ENCODE measurements at regions not wholly inside any gene's neighbourhood (a gene's known extent, or its start where the extent isn't known, plus 50 kb on each side); places are given as distances from the start of the nearest gene placed in this dataset.

- TF ChIP-seq CTCF (IDR thresholded peaks at IDR 0.05; ENCODE audit: insufficient read depth in 1 of 2, low read depth in 1 of 2, low read length in 1 of 2, severe bottlenecking in 1 of 2, unreplicated experiment in 1 of 2): no peak
- no peak for DNase-seq
- Mint-ChIP-seq H3K27ac (ENCODE audit: unreplicated experiment) (no peak overlapping the region), H3K36me3 (ENCODE audit: insufficient read depth, unreplicated experiment) (no peaks in the 10 kb centered on the region), H3K4me1 (ENCODE audit: low read depth, unreplicated experiment) (no peaks in the 10 kb centered on the region), H3K27me3 (ENCODE audit: insufficient read depth, unreplicated experiment) (no peaks in the 10 kb centered on the region), H3K9me3 (ENCODE audit: unreplicated experiment) (no peaks in the 10 kb centered on the region), H3K4me3 (ENCODE audit: unreplicated experiment) (no peak overlapping the region)
- Histone ChIP-seq H3K4me3 (ENCODE audit: low read depth, low read length) (no peak overlapping the region), H3K36me3 (ENCODE audit: control insufficient read depth, insufficient read depth, low read length) (no peaks in the 10 kb centered on the region), H3K9me3 (no peaks in the 10 kb centered on the region), H3K4me1 (no peaks in the 10 kb centered on the region), H3K27me3 (replicated peaks; ENCODE audit: control insufficient read depth, insufficient read depth, low read length) (no peaks in the 10 kb centered on the region)
- intact Hi-C loops (cut with micrococcal nuclease; ENCODE audit: unreplicated experiment): no loop called here
- CTCF ChIA-PET: no interaction called here
- no TSS peak for BruUV-seq (replicated peaks)
- POLR2A ChIA-PET: no interaction called here
These were observed 108.4 kb downstream of the TMCO5A start for GRCh38 chr15:38042707-38043445.

- H3K4me1 Mint-ChIP-seq (ENCODE audit: low read depth, unreplicated experiment): peaks cover 10% of the 10 kb centered on the region
- Histone ChIP-seq H3K4me3 (ENCODE audit: low read depth, low read length) (no peak overlapping the region), H3K4me1 (no peaks in the 10 kb centered on the region), H3K27me3 (replicated peaks; ENCODE audit: control insufficient read depth, insufficient read depth, low read length) (no peaks in the 10 kb centered on the region), H3K36me3 (ENCODE audit: control insufficient read depth, insufficient read depth, low read length) (no peaks in the 10 kb centered on the region), H3K9me3 (no peaks in the 10 kb centered on the region)
- no peak for DNase-seq
- no TSS peak for BruUV-seq (replicated peaks)
- no peaks in the 10 kb centered on the region for H3K36me3 Mint-ChIP-seq (ENCODE audit: insufficient read depth, unreplicated experiment)
- H3K9me3 Mint-ChIP-seq (ENCODE audit: unreplicated experiment): no peaks in the 10 kb centered on the region
- intact Hi-C loops (cut with micrococcal nuclease; ENCODE audit: unreplicated experiment): no loop called here
- ChIA-PET POLR2A (no interaction called here), CTCF (no interaction called here)
- no peaks in the 10 kb centered on the region for H3K27me3 Mint-ChIP-seq (ENCODE audit: insufficient read depth, unreplicated experiment)
- no peak overlapping the region for H3K27ac Mint-ChIP-seq (ENCODE audit: unreplicated experiment)
- no peak for TF ChIP-seq CTCF (IDR thresholded peaks at IDR 0.05; ENCODE audit: insufficient read depth in 1 of 2, low read depth in 1 of 2, low read length in 1 of 2, severe bottlenecking in 1 of 2, unreplicated experiment in 1 of 2)
- H3K4me3 Mint-ChIP-seq (ENCODE audit: unreplicated experiment): no peak overlapping the region
These were observed 112.0 kb downstream of the TMCO5A start for GRCh38 chr15:38046257-38047051.

GRCh38 chr15:38048001-38048455 is 113.6 kb downstream of the TMCO5A start:
- no peak for TF ChIP-seq CTCF (IDR thresholded peaks at IDR 0.05; ENCODE audit: insufficient read depth in 1 of 2, low read depth in 1 of 2, low read length in 1 of 2, severe bottlenecking in 1 of 2, unreplicated experiment in 1 of 2)
- intact Hi-C loops (cut with micrococcal nuclease; ENCODE audit: unreplicated experiment): no loop called here
- H3K27me3 Mint-ChIP-seq (ENCODE audit: insufficient read depth, unreplicated experiment): no peaks in the 10 kb centered on the region

More at GRCh38 chr15:38048001-38048455, 113.6 kb downstream of the TMCO5A start:
- no peak overlapping the region for H3K27ac Mint-ChIP-seq (ENCODE audit: unreplicated experiment)
- Histone ChIP-seq H3K9me3 (no peaks in the 10 kb centered on the region), H3K4me1 (no peaks in the 10 kb centered on the region), H3K27me3 (replicated peaks; ENCODE audit: control insufficient read depth, insufficient read depth, low read length) (no peaks in the 10 kb centered on the region), H3K4me3 (ENCODE audit: low read depth, low read length) (no peak overlapping the region), H3K36me3 (ENCODE audit: control insufficient read depth, insufficient read depth, low read length) (no peaks in the 10 kb centered on the region)
- H3K4me1 Mint-ChIP-seq (ENCODE audit: low read depth, unreplicated experiment): peaks cover 10% of the 10 kb centered on the region
- no peaks in the 10 kb centered on the region for H3K9me3 Mint-ChIP-seq (ENCODE audit: unreplicated experiment)
- no peaks in the 10 kb centered on the region for H3K36me3 Mint-ChIP-seq (ENCODE audit: insufficient read depth, unreplicated experiment)
- no peak overlapping the region for H3K4me3 Mint-ChIP-seq (ENCODE audit: unreplicated experiment)
- no TSS peak for BruUV-seq (replicated peaks)
- POLR2A ChIA-PET: no interaction called here
- CTCF ChIA-PET: no interaction called here
- no peak for DNase-seq

Data from Caco-2 (cell line).